ENCODE measurements at regions not wholly inside any gene's neighbourhood (a gene's known extent, or its start where the extent isn't known, plus 50 kb on each side); places are given as distances from the start of the nearest gene placed in this dataset.
"Not testable (repeated sequence)": the region's sequence is repeated elsewhere in the genome, so short reads cannot be mapped to it uniquely, and the experiment has no call there.

- DNase-seq, result no peak
These were observed 1103.7 kb upstream of the CELF2 start for GRCh38 chr10:9913876-9914514.

DNA sequence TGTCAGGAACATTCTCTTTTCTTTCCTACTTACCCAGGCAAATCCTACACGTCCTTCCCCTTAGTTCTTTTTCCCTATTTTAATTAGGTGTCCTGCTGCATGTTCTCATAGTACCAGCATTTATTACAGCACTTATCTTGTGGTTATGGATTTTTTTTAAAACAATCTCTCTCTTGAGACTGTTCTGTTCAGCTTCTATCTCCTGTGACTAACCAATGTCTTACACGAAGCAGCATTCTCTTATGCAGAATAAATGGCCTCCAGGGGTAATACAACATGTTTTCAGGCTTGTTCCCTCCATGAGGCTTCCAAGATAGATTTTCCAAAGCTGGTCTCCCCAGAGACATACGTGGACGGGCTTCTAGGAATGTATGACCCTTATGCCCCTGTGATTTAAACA, 1096.1 kb upstream of the CELF2 start:
- DNase-seq, result no peak

DNA sequence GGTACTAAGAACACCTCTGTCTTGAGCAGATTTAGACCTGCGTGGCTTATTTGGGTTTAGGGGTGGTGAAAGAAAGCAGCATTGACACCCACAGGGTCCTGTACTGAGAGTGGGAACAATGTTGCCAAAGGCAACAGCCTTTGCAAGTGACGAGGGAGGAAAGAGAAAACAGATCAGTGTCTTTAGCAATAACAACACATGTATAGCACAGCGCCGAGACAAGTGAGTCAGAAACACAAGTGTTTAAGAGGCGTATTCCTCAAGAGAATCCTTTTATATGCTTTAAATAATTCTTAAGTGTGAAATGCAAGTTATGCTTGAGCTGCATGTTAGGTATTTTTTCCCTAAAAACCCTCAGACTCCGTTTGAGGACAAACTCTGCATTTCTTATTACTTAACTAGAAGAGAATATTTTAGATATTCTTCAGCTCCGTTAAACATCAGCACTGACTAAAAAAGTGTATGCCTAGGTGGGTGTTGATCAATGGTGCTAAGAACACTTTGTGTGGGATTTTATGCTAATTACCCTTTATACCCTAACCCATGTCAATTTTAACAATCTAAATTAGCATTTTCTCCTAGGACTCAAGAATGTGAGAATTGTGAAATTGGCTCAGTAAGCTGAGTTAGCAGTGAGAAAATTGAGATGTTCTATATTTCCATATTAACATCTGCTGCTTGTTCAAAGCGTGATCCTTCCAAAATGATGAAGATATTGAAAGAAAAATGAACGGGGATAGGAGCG, 1095.4 kb upstream of the CELF2 start:
- DNase-seq, result no peak

DNA sequence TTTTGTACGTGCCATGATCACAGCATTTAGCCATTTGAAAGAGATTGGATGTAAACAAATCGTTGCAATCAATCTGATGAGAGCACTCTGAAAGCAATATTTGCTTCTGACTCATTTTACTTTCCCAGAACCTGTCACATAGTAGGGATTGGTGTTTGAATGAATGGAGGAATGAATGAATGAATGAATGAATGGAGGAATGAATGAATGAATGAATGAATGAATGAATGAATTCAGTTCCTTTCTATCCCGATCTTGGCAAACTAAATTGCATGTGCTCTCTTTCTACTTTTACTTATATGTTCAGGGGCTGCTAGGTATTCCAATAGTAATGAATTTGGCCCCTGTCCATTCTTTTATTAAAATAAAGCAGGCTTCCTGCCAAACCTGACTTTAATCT, 1091.7 kb upstream of the CELF2 start:
- DNase-seq, result no peak

DNA sequence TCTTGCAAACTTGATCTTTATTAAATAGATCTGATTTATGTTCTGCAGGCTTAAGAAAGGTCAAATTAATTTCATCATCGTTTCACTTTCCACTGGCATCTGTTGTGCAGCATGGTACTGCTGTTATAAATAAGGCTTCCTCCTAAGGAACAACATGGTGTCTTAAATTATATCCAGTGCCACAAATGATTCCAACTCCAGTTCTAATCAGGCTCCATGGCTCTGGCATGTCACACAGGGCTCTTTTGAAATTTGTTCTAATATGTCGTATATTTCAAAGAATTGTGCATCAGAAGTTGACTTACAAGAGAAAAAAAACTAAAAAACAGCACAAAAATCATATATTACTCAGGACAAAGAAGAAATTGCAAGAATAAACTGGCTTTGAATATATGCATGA, 1090.8 kb upstream of the CELF2 start:
- no peak for DNase-seq

DNA sequence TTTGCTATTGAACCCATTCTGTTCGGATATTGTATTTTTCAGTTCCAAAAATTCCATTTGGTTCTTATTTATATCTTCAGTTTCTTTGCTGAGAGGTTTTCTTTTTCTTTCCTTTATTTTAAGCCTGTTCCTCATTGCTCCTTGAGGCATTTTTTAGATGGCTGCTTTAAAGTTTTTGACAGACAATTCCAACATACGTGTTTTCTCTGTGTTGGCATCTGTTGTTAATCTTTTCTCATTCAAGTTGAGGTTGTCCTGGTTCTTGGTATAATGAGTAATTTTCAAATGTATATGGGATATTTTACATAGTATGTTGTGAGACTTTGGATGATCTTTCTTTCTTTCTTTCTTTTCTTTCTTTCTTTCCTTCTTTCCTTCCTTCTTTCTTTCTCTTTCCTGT, 1078.0 kb upstream of the CELF2 start:
- no peak for DNase-seq

GRCh38 chr10:9944690-9945089, 1073.0 kb upstream of the CELF2 start:
- DNase-seq, result no peak

- no peak for DNase-seq
These were observed 1067.6 kb upstream of the CELF2 start for GRCh38 chr10:9950070-9950469.

DNA sequence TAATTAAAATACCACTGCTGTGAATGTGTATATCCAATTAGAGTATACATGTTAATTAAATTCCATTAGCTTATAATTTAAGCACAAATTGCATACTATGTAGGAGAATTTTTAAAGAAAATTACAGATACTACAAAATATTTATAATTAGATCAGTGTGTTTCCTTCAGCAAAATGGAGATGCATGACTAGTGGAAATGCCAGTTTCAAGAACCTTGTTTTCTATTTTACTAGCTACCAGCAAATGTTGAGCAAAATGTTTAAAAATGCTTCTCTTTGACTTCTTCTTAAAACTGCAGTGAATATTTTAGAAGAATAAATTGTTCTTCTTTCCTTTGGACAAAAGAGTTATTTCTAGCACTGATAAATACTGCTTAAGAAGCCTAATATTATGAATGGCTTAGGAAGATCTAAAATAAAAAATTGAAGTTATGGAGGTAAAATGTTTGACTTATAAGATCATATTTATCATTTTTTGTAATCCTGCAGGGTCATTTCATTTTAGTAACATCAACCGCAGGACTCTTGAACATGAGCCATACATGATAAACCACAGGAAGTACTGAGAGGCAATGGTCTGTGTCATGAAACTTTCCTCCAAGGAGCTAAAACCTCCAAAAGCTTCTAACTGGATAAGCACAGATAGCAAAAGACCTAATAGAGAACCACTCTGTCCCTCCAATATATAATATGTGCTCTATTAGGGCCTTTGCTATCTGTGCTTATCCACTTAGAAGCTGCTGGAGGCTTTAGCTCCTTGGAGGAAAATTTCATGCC, 1066.0 kb upstream of the CELF2 start:
- DNase-seq, result no peak

GRCh38 chr10:9957351-9957750, 1060.3 kb upstream of the CELF2 start:
- no peak for DNase-seq

DNA sequence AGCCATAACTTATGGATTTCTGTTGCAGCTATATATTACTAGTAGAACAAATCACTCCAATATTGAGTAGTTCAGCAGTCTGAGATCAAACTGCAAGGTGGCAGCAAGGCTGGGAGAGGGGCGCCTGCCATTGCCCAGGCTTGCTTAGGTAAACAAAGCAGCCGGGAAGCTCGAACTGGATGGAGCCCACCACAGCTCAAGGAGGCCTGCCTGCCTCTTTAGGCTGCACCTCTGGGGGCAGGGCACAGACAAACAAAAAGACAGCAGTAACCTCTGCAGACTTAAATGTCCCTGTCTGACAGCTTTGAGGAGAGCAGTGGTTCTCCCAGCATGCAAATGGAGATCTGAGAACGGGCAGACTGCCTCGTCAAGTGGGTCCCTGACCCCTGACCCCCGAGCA, 1059.8 kb upstream of the CELF2 start:
- not testable (repeated sequence) for DNase-seq

DNA sequence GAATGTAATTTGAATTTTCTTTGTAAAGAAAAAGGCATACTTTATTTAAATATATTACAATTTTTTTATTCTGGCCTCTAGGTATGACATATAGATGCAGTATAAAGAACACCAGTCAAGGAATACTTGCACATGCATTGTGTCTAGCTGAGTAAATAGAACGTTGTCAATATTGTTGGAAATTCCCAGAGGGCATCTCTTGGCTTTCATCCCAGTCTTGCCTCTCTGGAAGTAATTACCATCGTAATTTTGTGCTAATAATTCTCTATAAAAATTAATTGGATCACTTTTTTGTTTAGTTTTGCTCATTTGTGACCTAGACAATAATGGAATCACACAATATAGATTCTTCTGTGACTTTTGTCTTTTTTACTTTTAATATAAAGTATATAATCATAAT, 1052.3 kb upstream of the CELF2 start:
- no peak for DNase-seq

DNA sequence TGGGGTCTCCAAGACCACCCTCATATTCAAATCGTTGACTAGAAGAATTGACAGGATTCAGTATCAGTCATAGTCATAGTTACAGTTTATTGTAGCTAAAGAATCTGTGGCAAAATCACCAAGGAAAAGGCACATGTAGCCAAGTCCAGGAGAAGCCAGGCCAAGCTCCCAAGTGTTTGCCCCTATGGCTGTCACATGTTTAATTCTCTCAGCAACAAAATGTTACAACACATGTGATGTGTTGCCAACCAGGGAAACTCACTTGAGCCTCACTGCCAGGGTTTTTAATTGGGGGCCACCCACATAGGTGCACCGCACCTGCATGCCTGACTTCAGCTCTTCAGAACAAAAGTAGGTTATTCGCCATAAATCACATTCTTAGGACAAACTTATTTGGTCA, 1030.9 kb upstream of the CELF2 start:
- no peak for DNase-seq

DNA sequence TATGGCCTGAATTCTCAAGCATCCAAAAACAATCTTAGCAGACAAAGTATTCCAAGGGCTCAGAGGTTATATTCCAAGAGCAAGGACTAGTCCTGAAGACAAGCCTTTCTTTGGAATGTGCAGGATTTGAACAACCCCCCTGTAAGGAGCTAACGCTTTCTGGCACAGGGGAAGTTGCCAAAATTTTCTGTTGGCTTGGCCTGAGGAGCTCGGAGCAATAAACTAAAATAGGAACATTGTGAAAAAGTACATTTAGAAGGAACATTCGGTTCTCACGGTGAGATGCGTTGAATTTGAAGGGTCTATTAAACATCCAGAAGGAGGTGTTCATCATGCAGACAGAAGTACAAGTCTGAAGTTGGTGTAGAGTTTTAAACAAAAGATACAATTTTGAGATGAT, 1030.5 kb upstream of the CELF2 start:
- no peak for DNase-seq

DNA sequence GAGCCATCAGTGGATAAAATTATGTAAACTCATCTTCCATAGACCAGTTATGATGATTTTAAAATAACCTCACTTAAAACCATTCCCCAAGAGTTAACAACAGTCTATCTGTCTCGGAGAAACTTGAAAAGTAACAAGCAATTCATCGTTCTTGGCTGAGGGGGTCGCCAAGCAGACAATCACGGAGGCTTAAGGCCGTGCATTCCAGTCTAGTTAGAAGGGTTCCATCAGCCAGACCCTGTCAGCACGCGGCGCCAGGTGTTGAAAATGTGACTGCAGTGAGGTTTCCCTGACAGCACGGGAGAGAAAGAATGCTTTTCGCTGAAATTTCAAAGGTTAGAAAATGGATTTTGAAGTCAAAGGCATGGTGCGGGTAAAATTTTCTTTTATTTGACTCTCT, 1025.0 kb upstream of the CELF2 start:
- DNase-seq, result no peak

GRCh38 chr10:9994131-9994530, 1023.5 kb upstream of the CELF2 start:
- DNase-seq, result no peak

DNA sequence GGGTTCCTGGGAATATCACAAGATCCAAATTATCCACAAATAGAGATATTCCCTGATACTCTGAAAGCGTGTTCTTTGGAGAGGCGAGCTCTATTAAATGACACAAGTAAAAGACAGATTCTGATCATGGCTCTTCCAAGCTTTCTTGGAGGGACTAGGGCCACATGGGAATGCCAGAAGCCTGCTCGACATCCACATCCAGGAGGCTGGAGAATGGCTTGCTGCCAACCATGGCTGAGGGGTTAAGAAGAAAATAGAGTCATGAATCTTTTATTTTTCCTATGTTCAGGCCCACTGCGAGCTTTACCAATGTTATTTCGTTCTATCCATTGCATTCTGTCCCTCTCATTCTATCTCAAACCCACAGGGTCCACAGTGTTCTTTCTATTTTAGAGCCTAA, 1018.0 kb upstream of the CELF2 start:
- DNase-seq, result no peak

- DNase-seq, result no peak
These were observed 1009.7 kb upstream of the CELF2 start for GRCh38 chr10:10007957-10008356.

- no peak for DNase-seq
These were observed 1007.3 kb upstream of the CELF2 start for GRCh38 chr10:10010397-10010796.

GRCh38 chr10:10014846-10015245, 1002.8 kb upstream of the CELF2 start:
- no peak for DNase-seq

DNA sequence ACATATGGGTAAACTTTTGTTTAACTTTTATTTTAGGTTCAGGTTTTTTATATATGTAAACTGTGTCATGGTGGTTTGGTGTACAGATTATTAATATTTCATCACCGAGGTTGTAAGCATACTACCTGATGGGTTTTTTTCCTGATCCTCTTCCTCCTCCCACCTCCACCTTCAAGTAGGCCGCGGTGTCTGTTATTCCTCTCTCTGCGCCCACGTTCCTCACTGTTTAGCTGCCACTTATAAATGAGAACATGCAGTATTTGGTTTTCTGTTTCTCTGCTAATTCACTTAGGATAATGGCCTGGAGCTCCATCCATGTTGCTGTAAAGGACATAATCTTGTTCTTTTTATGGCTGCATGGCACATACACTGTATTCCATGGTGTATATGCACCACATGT, 1000.0 kb upstream of the CELF2 start:
- no peak for DNase-seq

DNA sequence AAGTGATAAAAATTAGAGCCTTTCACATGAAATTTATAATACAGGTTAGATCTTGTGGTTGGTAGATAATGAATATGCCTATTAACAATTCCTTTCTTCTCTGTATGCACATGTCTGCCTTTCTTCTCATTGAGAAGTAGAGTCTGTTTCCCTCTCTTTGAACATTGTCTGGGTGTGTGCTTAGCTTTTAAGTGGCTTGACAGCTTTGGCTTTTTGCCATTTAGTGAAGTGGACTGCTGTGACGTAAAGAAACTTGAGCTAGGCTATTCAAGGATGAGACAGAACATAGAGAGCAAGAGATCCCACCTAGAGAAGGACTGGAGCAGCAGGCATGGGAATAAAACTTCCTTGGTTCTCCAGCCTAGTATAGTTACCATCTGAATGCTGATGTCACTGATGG, 996.7 kb upstream of the CELF2 start:
- no peak for DNase-seq

DNA sequence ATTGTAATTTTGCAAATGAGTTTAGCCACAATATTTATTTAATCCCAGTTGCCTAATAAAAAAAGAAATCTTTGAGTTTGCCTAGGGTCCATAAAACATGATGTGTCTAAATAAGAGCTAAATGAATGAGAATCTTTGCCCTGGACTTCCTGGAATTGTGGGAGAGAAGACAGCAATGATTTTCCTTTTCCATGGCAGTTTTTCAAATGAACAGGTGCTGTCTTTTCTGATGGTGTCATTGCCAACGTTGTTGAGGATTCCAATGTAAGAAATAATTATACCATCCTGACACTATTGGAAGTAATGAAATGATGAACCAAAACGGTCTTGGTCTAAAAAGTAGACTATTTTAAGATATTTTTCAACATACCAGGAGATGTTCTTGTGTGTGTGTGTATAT, 984.7 kb upstream of the CELF2 start:
- DNase-seq, result no peak

DNA sequence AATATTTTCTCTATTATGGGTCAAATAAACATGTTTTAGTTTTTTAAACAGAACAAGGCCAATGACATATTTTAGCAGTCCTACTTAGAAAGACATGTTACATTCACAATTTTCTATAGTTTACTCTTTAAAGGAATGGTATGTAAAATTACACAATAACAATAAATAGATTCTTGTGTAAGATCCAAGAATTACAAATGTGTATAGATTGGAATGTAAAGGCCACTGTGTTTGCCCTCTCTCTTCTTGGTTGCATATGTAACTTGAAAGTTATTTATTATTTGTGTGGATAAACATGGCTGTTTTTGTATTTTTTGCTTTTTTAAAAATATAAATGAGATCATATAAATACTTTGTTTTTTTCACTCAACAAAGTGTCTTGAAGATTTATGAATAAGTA, 979.3 kb upstream of the CELF2 start:
- DNase-seq, result no peak
